Vagina (tissue), 2 donors: ENCODE measurements at regions not wholly inside any gene's neighbourhood (a gene's known extent, or its start where the extent isn't known, plus 50 kb on each side); places are given as distances from the start of the nearest gene placed in this dataset.

Source experiments
- POLR2AphosphoS5 ChIP-seq, 2 donors: sonication (generic); formaldehyde crosslinking; IDR thresholded peaks; one replicate each; pipeline ENCODE4 v1.9.0; 2017; ENCODE audit warnings: antibody characterized with exemption in 2 of 2, mild to moderate bottlenecking in 2 of 2, low read depth in 1 of 2; ENCODE audit not compliant: insufficient read depth in 1 of 2
- TF ChIP-seq, protein P1 (sequence below), 3 experiments: fragments of 450-650 bp in 2 of 3; fragments of 200-600 bp in 1 of 3; sonication (generic) in 1 of 3; IDR thresholded peaks; one replicate each; pipeline ENCODE4 v1.5.1; 2017 to 2019; ENCODE audit warnings: antibody characterized with exemption in 3 of 3, mild to moderate bottlenecking in 2 of 3, moderate library complexity in 2 of 3

DNA sequence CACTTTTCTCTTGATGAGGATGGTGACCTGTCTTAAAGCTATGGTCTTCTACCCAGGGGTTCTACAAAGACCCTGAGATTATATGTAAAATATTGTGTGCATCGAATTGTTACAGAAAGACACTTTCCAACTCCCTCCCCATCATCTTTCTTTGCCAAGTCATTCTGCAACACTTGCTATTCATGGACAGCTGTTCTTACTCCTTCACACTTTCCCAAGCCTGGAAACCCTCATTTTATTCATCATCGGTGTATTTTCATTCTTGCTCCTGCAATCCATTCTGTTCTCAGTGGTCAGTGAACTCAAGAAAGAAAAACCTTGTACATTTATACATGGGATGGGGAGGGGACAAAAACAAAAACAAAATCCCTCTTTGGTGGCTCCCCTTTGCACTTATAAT, 90.5 kb upstream of the STXBP6 start:
- TF ChIP-seq, protein P1, sequence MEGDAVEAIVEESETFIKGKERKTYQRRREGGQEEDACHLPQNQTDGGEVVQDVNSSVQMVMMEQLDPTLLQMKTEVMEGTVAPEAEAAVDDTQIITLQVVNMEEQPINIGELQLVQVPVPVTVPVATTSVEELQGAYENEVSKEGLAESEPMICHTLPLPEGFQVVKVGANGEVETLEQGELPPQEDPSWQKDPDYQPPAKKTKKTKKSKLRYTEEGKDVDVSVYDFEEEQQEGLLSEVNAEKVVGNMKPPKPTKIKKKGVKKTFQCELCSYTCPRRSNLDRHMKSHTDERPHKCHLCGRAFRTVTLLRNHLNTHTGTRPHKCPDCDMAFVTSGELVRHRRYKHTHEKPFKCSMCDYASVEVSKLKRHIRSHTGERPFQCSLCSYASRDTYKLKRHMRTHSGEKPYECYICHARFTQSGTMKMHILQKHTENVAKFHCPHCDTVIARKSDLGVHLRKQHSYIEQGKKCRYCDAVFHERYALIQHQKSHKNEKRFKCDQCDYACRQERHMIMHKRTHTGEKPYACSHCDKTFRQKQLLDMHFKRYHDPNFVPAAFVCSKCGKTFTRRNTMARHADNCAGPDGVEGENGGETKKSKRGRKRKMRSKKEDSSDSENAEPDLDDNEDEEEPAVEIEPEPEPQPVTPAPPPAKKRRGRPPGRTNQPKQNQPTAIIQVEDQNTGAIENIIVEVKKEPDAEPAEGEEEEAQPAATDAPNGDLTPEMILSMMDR (IDR thresholded peaks at IDR 0.05), result no peak
- TF ChIP-seq POLR2AphosphoS5 (IDR thresholded peaks at IDR 0.05; ENCODE audit: insufficient read depth in 1 of 2, low read depth in 1 of 2), result no peak
